GM21619 (cell line): ENCODE measurements at regions not wholly inside any gene's neighbourhood (a gene's known extent, or its start where the extent isn't known, plus 50 kb on each side); places are given as distances from the start of the nearest gene placed in this dataset.

ENCODE experiments used
- ATAC-seq: cut with Tn5 transposase; IDR thresholded peaks from one replicate; pipeline ENCODE4 v1.9.1; 2021; ENCODE audit not compliant: unreplicated experiment

DNA sequence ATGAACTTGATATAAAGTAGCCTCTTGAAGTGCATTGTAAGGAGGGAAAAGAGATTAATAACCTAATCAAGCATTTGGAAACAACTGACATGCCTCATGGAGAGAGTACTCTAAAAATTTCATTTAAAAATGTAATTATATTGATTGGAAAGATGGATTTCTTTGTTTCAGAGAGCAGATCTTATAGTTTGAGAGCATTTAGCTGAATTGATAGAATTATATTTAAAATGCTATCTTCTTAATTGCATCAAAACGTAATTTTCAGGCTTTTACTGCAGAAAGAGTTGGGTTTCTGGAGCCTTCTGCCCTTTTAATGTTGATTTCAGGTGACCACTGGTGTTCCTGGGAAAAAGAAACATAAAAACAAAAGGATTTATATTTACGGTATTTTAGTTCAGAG is 130.6 kb downstream of the EDN3 start:
- no peak for ATAC-seq

GRCh38 chr20:59434960-59435359 is 134.5 kb downstream of the EDN3 start:
- no peak for ATAC-seq

GRCh38 chr20:59435518-59435917 is 135.1 kb downstream of the EDN3 start:
- no peak for ATAC-seq

DNA sequence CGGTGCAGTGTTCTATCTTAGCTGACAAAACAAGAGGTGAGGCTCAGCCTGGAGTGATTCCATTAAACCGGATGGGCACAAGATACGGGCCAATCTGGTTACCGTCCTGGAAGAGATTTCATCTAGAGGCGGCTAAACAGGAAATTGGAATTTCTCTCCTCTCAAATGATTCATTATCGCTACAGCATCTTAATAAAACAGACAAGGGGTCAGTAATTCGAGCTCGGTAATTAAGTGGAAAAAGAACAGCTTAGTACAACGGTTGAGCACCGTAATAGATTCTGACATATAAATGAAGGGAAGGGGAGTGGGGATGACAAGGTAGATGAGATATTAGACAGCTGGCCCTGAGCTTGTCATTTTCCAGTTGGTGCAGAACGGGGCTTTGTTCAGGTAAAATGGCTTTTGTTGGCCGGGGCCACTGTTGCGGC is 137.2 kb downstream of the EDN3 start:
- no peak for ATAC-seq

DNA sequence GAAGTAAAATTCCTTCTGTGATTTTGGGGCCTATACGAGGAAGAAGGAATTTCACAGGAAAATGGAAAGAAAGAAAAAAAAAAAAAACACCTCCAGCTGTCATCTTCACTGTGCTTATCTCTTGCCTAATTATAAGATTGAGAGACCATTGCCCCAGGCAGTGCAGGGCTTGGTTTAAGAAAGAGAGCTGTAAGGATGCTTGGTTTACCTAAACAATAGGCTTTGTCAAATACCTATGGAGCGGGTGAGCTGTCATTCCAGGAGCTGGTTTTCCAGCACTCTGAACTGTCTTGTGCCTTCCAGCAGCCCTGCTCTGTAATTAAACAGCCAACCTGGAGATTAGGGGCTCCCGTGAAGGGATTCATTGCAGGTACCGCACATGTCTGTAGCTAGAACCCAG is 137.8 kb downstream of the EDN3 start:
- ATAC-seq, result no peak

DNA sequence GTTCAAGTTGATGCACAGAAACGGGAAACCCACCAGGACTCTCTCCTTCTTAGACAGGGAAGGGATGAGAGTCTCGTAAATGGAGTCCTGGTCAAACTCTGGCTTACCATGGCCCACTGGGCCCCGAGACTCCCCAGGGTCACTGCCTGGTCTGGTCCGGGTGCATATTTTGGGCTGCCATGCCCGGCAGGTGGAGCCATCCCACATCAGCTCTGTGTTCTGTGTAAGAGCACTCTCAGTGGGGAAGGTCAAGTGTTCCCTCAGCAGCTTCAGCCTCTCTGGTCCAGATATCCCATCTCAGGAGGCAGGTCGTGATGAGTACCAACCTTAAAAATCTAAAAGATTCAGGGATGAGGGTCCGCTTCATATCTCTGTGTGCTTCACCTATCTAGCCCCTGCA is 138.8 kb downstream of the EDN3 start:
- no peak for ATAC-seq

GRCh38 chr20:59441306-59441705 is 140.9 kb downstream of the EDN3 start:
- no peak for ATAC-seq

DNA sequence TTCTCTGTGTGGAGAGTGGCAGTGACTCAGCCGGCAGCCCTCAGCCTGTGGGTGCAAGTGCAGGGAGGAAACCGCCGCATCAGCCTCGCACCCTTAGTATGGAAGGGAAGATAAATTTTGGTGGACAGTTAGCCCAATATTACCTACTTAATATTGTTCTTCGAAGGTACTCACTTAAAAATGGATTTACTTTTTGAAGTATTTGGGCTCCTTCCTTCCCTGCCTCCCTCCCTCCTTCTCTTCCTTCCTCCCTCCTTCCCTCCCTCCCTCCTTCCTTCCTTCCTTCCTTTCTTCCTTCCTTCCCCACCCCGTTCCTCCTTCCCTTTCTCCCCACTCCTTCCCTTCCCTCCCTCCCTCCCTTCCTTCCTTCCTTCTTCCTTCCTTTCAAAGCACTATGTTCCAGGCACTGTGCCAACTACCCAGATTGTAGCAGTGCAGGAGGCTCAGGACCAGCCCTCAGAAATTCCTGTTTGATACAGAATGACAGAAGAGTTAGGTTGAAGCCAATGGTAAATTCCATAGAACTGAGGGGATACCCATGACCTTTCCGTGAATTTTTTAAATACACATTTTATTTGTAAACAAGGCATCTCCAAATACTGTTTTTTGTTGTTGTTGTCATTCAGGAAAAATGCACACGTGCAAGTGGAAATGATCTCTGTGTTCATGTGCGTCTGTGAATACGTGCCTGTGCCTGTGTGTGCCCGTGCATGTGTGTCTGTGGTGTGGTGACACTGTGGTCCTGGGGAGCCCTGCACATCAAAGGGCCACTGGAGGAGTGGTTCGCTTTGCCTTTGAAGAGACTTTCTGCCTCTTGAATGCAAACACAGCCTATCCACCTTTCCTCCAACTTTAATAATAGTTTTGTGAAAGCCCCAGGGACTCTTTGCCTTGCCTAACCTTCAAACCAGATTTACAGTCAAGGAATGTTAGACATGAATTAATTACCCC is 141.7 kb downstream of the EDN3 start:
- no peak for ATAC-seq

- ATAC-seq, result no peak
Measured at GRCh38 chr20:59443550-59443949, 143.1 kb downstream of the EDN3 start.

GRCh38 chr20:59446376-59446775 is 146.0 kb downstream of the EDN3 start:
- ATAC-seq, result no peak

- no peak for ATAC-seq
Measured at GRCh38 chr20:59448196-59448595, 147.8 kb downstream of the EDN3 start.

GRCh38 chr20:59448851-59449444 is 148.5 kb downstream of the EDN3 start:
- no peak for ATAC-seq

DNA sequence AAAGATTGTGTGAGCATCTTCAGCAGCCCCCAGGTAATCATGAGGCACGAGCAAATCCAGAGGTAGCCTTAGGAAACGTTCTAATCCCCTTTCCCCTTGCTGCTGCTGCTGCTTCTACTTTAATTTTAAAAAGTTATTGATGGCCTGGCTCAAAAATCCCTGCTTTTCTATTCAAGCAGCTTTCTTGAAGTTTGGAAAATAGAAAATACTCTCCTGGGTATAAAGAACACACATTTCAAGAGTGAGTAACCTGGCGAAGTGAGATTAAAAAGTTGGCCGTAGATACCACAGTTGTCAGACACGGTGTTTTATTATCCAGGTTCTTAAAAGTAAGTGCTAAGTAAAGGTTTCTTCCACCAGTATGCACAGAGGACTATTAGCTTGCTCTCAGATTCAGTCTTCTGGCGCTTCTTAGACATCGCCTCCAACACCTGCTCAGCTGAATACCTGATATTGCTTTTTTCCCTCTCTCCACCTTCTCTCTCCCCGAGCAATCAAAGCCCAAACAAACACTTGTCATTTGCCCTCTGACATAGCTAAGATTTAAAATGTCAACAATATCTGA is 150.7 kb downstream of the EDN3 start:
- ATAC-seq, result no peak

- no peak for ATAC-seq
Measured at GRCh38 chr20:59451641-59452040, 151.2 kb downstream of the EDN3 start.

DNA sequence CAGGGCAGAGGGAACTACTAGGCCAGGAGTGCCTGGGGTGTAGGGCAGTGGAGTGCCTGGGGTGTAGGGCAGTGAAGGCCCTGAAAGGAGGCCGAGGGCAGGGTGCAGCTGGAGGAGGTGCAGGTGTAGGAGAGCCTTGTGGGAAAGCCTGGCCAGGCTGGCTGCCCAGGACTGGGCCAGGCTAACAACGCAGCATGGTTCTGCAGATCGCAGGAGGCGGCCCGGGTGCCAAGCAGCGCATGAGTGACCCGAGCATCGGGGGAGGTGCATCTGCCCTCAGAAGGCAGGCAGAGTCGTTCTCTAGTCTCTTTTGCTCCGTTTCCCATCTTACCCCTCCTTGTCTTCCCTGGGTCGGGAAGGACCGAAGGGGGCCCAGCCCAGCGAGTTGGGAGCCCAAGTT is 151.5 kb upstream of the PHACTR3 start:
- ATAC-seq, result no peak

DNA sequence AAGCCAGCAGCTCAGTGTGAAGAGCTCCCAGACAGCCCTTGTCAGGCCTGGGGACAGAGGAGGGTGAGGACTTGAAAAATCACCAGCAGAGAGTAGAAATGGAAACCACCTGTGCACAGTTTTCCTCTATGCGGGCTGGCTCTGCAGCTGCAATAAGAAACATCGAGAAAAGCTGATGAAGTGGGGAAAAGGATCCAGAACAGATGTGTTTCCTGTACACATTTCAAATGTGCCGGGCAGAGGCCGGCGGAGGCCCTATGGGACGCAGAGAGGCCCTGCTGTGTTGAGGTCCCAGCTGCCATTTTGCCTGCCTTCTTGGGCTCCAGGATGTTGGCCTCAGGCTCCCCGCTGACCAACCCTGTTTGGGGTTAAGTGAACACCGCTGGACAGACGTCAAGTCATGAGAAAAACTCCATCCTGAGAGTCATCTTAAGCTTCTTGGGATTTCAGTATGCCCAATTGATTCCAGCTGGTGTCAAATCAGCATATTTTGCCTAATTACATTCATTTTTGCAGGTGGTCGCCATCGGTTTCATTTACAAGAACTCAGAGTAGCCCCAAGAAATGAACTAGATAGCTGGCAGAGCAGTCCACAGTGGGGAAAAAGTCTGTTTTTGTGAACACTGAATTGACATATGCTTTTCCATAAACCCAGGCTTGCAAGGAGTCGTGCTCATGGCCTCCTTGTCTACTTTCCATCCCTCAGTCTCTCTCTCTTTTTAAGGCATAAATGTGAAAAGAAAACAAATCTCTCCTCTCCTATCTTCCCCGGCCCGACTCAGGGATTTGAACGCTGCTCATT is 150.4 kb upstream of the PHACTR3 start:
- no peak for ATAC-seq

- no peak for ATAC-seq
Measured at GRCh38 chr20:59455402-59456341, 148.7 kb upstream of the PHACTR3 start.

- ATAC-seq, result no peak
Measured at GRCh38 chr20:59456342-59457279, 147.7 kb upstream of the PHACTR3 start.

DNA sequence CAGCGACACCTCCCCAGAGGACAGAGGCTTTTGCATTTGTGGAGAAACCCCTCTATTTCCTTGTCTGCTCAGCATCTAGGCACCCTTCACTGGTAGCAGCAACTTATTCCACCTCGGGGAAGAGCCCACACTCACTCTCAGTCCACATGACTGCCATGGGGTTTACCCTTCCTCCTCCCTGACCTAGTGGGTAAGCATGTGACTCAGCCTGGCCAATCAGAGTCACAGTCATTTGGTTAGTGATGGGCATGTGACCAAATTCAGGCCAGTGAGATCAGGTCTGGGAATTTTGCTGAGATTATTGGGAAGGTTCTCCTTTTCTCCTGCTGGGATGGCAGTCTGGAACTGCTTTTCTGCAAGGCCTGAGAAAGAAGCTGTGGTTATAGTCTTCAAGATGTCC is 145.7 kb upstream of the PHACTR3 start:
- no peak for ATAC-seq
